ENCODE measurements at regions not wholly inside any gene's neighbourhood (a gene's known extent, or its start where the extent isn't known, plus 50 kb on each side); places are given as distances from the start of the nearest gene placed in this dataset.

DNA sequence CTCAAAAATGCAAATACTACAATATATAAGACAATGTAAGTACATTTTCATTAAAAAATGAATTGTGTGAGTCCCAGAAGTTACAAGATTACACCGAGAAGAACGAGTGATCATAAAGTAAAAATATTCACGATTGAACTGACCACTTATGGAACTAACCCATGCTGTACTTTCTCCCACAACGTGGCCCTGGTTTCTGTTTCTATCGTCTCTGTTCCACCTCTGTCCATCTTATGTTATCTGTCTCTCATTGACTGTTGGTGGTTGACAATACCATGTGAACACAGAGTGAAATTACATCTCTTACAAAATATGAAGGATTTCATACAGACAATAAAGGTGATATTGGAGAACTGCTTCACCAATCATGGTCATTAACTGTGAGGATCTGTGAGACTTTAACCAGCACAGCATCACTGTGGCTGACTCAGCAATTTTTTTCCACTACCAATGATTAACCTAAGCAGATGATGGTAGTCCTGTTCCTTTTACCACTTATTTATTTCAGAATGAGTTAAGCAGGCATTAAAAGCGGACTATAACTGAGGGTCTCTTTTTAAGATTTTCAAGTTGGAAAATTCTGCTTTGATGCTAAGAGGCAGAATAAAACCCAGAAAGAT, 165.1 kb downstream of the TGFB2 start:
- no peak overlapping the region for H3K27ac ChIP-seq
- no peaks in the 10 kb centered on the region for H3K36me3 ChIP-seq
- H3K4me1 ChIP-seq = no peaks in the 10 kb centered on the region
- TF ChIP-seq POLR2A (IDR thresholded peaks at IDR 0.05) = no peak
- TF ChIP-seq, protein P1, sequence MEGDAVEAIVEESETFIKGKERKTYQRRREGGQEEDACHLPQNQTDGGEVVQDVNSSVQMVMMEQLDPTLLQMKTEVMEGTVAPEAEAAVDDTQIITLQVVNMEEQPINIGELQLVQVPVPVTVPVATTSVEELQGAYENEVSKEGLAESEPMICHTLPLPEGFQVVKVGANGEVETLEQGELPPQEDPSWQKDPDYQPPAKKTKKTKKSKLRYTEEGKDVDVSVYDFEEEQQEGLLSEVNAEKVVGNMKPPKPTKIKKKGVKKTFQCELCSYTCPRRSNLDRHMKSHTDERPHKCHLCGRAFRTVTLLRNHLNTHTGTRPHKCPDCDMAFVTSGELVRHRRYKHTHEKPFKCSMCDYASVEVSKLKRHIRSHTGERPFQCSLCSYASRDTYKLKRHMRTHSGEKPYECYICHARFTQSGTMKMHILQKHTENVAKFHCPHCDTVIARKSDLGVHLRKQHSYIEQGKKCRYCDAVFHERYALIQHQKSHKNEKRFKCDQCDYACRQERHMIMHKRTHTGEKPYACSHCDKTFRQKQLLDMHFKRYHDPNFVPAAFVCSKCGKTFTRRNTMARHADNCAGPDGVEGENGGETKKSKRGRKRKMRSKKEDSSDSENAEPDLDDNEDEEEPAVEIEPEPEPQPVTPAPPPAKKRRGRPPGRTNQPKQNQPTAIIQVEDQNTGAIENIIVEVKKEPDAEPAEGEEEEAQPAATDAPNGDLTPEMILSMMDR (IDR thresholded peaks at IDR 0.05) = no peak
- peaks cover 0 to 3% of the 10 kb centered on the region in 2 donors for H3K9me3 ChIP-seq
- no peak for DNase-seq
- H3K4me3 ChIP-seq = no peak overlapping the region
- H3K27me3 ChIP-seq = no peaks in the 10 kb centered on the region
- intact Hi-C loops (cut with DNase I; ENCODE audit: low total_unique reads) = no loop called here

DNA sequence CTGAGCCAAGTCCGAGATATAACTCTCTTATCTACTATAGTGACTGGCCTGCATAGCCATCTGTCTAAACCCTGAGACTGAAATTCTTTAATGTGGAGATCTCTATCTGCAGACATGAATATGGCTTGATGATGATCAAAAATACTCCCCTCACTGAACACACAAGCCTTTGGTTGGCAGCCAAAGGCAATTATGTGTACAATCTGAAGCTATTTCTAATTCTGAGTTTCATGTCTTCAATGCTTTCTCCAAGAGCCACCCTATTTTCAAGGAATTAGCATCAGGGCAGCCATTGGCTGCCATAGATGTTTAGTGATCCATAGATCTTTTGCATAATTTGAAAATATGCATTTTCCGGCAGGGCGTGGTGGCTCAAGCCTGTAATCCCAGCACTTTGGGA, 168.2 kb downstream of the TGFB2 start:
- no peaks in the 10 kb centered on the region for H3K9me3 ChIP-seq
- no peaks in the 10 kb centered on the region for H3K36me3 ChIP-seq
- H3K27me3 ChIP-seq = no peaks in the 10 kb centered on the region
- no peak overlapping the region for H3K27ac ChIP-seq
- intact Hi-C loops (cut with DNase I; ENCODE audit: low total_unique reads) = no loop called here
- TF ChIP-seq, protein P1 (IDR thresholded peaks at IDR 0.05) = no peak
- no peak for TF ChIP-seq POLR2A (IDR thresholded peaks at IDR 0.05)
- H3K4me1 ChIP-seq = no peaks in the 10 kb centered on the region
- DNase-seq = no peak
- H3K4me3 ChIP-seq = no peak overlapping the region

DNA sequence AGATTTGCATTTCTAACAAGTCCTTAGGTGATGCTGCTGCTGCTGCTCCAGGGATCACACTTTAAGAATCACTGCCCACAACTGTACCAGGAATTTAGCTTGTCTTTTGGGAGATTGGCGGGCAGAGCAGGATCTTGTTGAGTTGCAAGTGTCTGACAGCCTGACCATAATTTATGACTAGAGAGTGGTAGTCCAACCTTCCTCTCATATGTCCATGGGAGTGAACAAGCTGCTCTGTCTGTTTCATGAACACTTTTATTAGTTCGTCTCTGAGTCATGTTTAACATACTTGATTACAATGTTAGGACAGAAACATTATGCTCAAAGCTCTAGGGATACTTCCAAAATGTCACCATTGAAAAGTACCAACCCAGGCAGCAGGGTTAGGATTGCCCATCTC, 169.6 kb downstream of the TGFB2 start:
- no peak for DNase-seq

DNA sequence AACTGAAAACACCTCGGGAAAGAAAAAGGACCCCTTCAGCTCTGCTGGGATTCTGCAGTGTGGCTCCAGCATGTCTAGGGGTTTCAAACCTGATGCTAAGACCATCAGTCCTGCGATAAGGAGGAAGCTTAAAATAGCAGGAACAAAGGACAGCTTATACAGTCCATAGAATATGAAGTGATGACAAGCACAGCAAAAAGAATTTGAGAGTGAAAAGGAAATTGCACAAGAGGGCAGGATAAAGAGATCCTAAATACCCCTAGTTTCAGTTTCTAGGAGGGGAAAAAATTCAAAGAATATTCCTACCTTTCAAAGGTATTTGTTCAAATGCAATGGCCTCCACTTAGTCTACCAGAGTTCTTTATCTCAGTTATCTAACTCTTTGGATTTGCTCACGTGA, 171.4 kb downstream of the TGFB2 start:
- no peaks in the 10 kb centered on the region for H3K36me3 ChIP-seq
- intact Hi-C loops (cut with DNase I; ENCODE audit: low total_unique reads) = no loop called here
- no peaks in the 10 kb centered on the region for H3K4me1 ChIP-seq
- H3K27me3 ChIP-seq = no peaks in the 10 kb centered on the region
- no peak for DNase-seq
- no peak for TF ChIP-seq POLR2A (IDR thresholded peaks at IDR 0.05)
- TF ChIP-seq, protein P1 (IDR thresholded peaks at IDR 0.05) = no peak
- no peak overlapping the region for H3K27ac ChIP-seq
- no peak overlapping the region for H3K4me3 ChIP-seq
- no peaks in the 10 kb centered on the region for H3K9me3 ChIP-seq

More for the DNA sequence above, 169.6 kb downstream of the TGFB2 start:
- intact Hi-C loops (cut with DNase I; ENCODE audit: low total_unique reads) = no loop called here
- Histone ChIP-seq H3K4me3 (no peak overlapping the region), H3K36me3 (no peaks in the 10 kb centered on the region), H3K27ac (no peak overlapping the region), H3K9me3 (no peaks in the 10 kb centered on the region), H3K27me3 (no peaks in the 10 kb centered on the region), H3K4me1 (no peaks in the 10 kb centered on the region)
- TF ChIP-seq, protein P1 (IDR thresholded peaks at IDR 0.05) = no peak
- no peak for TF ChIP-seq POLR2A (IDR thresholded peaks at IDR 0.05)

DNA sequence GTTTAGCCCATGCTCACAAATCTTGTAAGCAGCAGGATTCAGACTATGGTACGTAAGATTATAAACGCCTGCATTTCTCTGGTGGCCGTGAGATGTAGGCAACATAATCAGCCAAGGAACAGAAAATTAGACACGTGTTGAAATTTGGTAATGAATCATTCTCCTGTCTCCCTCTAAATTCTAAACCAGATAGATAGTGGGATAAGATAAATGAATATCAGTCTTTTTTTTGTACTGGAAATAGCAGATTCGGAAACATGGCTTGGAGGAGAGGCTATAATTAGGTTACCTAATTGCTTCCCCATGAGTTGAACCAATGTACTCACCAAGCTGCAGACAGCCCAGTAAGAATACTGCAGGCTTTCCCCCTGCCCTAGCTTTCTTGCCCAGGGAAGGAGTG, 172.3 kb downstream of the TGFB2 start:
- no peaks in the 10 kb centered on the region for H3K27me3 ChIP-seq
- no peak for DNase-seq
- TF ChIP-seq, protein P1 (IDR thresholded peaks at IDR 0.05) = no peak
- TF ChIP-seq POLR2A (IDR thresholded peaks at IDR 0.05) = no peak
- no peaks in the 10 kb centered on the region for H3K4me1 ChIP-seq
- H3K9me3 ChIP-seq = no peaks in the 10 kb centered on the region
- intact Hi-C loops (cut with DNase I; ENCODE audit: low total_unique reads) = no loop called here
- no peak overlapping the region for H3K27ac ChIP-seq
- no peaks in the 10 kb centered on the region for H3K36me3 ChIP-seq
- H3K4me3 ChIP-seq = no peak overlapping the region

All from uterus (tissue), 3 donors.